ENCODE measurements at regions not wholly inside any gene's neighbourhood (a gene's known extent, or its start where the extent isn't known, plus 50 kb on each side); places are given as distances from the start of the nearest gene placed in this dataset.

GRCh38 chr4:35695421-35695820, 548.9 kb downstream of the ARAP2 start:
- no peak for DNase-seq

GRCh38 chr4:35697210-35697736, 547.0 kb downstream of the ARAP2 start:
- DNase-seq, result no peak

DNA sequence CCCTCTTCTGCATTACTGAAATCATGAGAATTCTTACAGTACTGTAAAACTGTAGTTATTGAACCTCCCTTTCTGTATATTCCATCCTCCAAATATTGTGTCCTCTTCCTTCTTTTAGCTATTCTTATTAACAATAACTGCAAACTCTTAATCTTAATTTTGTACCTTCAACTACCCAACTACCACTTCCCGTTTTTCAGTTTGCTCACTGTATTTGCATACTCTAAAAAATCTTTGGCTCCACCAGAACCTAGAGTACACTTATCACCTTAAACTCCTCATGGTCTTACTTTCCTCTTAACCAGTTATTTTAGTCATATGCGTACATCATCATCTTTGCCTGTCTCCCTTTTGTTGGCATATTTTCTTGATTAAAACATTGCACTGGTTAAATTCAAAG, 543.7 kb downstream of the ARAP2 start:
- DNase-seq, result no peak

DNA sequence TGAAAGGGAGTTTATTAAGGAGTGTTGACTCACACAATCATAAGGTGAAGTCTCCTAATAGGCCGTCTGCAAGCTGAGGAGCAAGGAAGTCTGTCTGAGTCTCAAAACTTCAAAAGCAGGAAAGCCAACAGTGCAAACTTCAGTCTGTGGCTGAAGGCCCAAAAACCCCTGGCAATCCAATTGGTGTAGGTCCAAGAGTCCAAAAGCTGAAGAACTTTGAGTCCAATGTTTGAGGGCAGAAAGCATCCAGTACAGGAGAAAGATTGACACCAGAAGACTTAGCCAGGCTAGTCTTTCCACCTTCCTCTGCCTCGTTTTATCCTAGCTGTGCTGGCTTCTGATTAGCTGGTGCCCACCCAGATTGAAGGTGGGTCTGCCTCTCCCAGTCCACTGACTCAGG, 535.2 kb downstream of the ARAP2 start:
- no peak for DNase-seq

DNA sequence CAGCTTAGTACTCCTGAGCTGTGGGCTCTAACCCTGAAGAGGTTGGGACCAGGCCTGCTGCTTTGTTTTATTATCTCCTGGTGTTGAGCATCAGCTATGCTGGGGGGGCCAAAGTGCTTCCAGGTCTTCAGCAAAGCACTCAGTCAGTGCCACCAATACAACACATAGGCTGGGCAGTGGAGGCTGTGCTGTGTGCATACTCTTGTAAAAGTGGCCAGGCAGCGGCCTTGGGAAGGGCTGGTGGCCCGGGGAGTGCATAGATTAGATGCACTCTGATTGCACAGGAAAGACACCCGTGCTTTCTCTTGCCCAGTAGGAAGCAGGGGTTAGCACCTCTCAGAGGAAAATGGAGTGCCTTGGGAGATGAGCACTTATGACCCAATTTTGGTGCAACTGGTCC, 534.0 kb downstream of the ARAP2 start:
- DNase-seq, result no peak

DNA sequence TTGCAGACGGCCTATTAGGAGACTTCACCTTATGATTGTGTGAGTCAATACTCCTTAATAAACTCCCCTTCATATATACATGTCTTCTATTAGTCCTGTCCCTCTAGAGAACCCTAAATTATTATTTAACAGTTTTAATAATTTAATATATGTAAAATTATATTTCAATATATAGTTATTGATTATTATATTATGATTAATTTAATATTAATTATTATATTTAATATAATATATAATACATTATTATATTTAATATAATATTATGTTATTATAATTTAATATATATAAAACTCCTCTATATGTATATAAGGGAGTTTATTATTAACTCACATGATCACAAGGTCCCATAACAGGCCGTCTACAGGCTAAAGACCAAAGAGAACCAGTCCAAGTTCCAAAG, 533.2 kb downstream of the ARAP2 start:
- no peak for DNase-seq

DNA sequence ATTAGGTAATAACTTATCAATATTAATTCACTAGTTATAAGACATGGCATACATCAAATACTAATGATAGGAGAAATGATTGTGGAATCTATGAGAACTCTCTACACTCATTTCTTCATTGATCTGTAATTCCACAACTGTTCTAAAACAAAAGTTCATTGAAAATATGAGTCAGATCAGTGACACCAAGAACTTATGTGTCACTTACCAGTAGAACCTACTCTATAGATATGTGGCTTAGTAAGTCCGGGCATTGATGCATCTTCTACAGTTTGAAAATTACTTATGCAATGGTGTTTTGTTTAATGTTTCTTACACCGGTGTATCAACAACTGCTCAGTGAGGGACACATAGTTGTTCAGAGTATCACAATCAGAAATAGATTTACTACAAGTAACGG, 520.3 kb downstream of the ARAP2 start:
- DNase-seq, result no peak

GRCh38 chr4:35725131-35725530, 519.2 kb downstream of the ARAP2 start:
- no peak for DNase-seq

- DNase-seq, result no peak
Observed at GRCh38 chr4:35730414-35730813, 513.9 kb downstream of the ARAP2 start.

DNA sequence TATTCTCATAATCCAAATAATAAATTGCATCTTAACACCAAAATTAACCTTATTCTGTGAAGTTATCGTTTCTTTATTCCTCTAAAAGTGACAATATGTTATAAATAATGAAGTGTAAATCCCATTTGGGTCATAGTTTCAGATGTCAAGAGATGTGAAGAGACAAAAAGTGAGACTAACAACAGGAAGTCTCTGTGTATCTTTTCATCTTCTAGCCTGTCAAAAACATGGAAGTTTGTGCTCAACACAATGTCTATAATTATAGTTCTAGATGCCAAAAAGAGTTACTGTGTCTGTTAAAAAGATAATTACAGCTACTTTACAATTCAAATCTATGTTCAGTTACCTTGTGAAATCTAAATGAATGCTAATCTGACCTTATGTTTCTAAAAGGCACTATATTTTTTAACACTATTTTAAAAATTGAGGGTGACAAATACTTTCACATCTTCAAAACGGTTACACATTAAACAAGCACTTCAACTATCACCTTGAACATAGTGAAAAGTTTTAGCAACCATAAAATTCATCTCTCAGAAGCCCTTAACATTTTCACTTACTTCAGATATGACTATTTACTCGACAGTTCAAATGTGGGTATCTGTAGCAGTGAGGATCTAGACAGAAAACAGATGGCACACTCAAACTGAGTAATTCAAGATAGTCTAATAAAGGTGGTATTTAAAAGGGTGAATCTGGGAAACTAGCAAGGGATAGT, 509.8 kb downstream of the ARAP2 start:
- DNase-seq, result no peak

DNA sequence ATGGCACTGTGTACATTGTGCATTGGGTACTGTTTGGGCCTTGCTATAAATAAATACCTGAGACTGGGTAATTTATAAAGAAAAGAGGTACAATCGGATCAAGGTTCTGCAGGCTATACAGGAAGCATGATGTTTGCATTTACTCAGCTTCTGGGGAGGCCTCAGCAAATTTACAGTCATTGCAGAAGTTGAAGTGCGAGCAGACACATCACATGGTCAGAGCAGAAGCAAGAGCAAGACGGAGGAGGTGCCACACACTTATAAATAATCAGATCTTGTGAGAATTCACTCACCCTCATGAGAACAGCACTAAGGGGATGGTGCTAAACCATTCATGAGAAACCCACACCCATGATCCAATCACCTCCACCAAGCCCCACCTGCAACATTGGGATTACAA, 505.0 kb downstream of the ARAP2 start:
- no peak for DNase-seq

- no peak for DNase-seq
Observed at GRCh38 chr4:35754047-35754446, 490.3 kb downstream of the ARAP2 start.

GRCh38 chr4:35757836-35758235, 486.5 kb downstream of the ARAP2 start:
- peak; percentile 48 for DNase-seq

GRCh38 chr4:35760807-35761206, 483.5 kb downstream of the ARAP2 start:
- DNase-seq, result no peak

GRCh38 chr4:35771571-35771970, 472.7 kb downstream of the ARAP2 start:
- no peak for DNase-seq

DNA sequence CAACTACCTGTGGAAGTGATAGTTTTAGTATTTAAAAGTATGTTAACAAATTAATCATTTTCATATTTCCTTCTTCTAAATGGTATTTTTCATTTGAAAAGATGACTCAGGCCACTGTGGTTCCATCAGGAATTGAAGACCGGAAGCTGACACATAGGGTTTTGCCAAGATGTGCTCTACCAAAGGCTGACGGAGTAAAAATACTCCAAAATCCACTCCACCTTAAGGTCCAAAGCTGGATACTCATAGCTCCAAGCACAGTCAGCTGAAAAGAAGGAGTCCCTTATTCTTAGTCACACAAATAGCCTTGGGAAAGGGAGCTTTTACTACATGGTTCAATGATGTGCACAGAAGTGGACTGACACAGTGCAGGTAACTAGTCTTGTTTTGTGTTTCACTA, 472.0 kb downstream of the ARAP2 start:
- no peak for DNase-seq

GRCh38 chr4:35789899-35790574, 454.3 kb downstream of the ARAP2 start:
- DNase-seq, result no peak

DNA sequence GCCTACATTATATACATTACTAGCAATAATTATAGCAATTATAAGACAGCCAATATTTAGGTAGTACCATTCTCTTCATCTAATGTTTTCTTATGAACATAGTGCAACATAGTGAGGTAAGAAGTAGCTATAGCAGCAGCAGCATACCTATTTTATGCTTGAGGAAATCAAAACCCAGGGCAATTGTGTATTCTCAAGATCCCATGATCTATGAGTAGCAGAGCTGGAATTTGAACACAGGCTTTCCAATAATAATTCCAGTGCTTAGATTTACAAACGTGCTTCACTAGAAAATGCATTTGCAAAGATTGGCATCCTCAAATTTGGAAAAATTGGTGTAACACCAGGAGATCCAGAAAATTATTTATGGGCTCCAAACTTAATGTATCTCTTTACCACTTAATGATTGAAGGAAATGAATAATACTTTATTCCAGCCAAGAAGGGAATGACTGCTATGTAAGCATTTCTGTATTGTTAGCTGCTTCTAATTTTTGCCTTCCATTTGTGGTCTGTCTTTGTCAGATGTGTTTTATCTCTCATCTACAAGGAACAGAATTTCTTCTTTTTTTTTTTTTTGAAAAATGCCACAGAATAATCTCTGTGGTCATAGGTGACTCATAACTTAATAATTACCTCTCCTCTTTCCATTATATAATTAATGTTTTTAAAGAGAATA, 451.1 kb downstream of the ARAP2 start:
- DNase-seq, result no peak

DNA sequence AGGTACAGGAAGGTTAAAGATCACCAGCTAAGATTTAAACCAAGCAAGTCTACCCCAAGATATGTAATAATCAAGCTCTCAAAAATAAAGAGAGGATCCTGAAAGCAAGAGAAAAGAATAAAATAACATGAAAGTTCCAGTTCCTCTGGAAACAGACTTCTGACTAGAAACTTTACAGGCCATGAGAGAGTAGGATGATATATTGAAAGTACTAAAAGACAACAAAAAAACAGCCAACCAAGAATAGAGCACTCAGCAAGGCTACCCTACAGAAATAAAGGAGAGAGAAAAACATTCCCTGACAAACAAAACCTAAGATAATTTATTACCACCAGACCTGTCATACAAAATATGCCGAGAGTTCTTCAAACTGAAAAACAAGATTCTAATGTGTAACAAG, 450.5 kb downstream of the ARAP2 start:
- DNase-seq, result no peak

DNA sequence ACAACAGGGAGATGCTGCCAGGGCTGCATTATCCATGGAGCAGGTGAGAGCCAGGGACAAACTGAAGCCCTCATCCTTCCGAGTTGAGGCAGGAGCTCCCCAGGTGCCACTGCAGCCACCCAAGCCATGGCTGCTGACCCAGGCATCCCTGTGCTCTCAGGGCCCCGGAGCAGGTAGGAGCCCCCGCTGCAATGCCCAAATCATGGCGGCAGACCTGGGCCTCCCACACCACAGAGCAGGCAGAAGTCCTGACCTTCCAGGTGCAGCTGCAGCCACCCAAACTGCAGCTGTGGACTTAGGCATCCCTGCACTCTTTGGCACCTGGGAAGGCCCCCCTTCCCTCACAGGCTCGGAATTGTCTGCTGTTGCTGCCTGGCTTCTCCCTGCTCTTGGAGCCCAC, 443.6 kb downstream of the ARAP2 start:
- no peak for DNase-seq

DNA sequence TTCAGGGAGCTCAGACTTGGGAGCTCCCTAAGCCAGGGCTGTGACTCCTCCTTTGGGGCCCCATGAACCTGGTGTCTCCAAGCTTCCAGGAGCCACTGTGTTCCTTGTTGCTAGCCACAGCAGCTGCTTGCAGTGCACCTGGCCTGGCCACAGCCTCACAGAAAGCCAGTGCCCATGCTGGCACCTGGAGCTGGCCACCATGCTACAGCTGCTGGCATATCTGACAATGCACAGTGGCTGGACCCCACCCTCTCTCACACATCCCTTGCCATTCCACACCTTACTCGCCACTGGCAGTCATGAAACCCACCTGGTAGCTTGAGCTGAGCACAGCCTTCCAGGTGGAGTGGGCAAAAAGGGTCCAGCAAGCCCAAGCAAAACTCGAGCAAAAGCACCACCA, 441.7 kb downstream of the ARAP2 start:
- DNase-seq, result no peak

GRCh38 chr4:35818520-35818919, 425.8 kb downstream of the ARAP2 start:
- DNase-seq, result no peak

DNA sequence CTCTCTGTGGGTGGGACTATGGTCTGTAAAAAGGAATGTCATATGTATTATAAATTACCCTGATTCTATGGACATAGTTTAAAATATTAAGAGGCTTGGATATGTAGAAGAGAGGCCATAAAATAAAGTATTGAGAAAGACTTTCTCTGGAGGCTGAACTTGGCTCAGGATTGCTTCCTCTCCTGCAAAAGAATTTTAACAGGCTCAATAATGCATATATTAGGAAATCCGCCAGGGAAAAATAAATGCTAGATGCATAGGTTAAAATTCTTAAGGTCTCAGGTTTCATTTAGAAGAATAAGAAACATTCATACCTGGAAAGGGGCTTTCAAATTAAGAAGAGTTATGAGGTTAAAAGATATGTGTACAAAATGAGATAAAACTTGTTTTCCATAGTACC, 424.3 kb downstream of the ARAP2 start:
- no peak for DNase-seq

DNA sequence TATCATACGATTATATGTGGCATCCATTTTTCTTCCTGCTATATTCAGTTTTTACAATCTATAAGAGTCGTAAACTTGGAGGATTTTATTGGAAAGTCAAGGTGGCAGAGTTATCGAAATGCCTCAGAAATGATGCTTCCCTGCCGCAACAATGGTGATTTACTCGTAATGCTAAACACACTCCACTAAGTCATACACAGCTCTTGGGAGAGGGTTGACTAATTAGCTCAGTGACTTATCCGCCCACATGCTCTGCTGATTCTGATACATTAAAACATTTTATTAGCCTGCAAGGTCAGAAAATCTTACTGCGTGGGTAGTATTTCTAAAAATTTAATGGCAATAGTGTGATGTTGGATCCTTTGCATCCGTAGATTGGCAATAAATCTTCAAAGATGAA, 420.1 kb downstream of the ARAP2 start:
- no peak for DNase-seq
